K562 (cell line): ENCODE measurements at regions not wholly inside any gene's neighbourhood (a gene's known extent, or its start where the extent isn't known, plus 50 kb on each side); places are given as distances from the start of the nearest gene placed in this dataset.

ENCODE experiments used
- ATF1 ChIP-seq, 2 experiments: fragments of 450-650 bp in 1 of 2; IDR thresholded peaks; 2 replicates each; pipeline ENCODE4 v1.6.1; 2016; ENCODE audit warnings: missing compliant biosample characterization in 1 of 2, missing genetic modification characterization in 1 of 2
- BMI1 ChIP-seq: fragments of 150-350 bp; IDR thresholded peaks from 2 replicates; pipeline ENCODE4 v1.6.1; 2014; ENCODE audit warnings: low read length
- CSDE1 ChIP-seq, 2 experiments: fragments of 450-650 bp; IDR thresholded peaks; 2 replicates each; pipeline ENCODE4 v1.6.1; 2016; ENCODE audit warnings: mild to moderate bottlenecking in 1 of 2
- GATAD2A ChIP-seq: fragments of 450-650 bp; IDR thresholded peaks from 2 replicates; pipeline ENCODE4 v1.6.1; 2017
- GTF2F1 ChIP-seq: IDR thresholded peaks from 2 replicates; pipeline ENCODE4 v1.6.1; 2011; ENCODE audit warnings: low read depth, low read length, improper control_type of control experiment
- HNRNPK ChIP-seq: fragments of 200-400 bp; formaldehyde crosslinking; IDR thresholded peaks from one replicate; pipeline ENCODE4 v1.6.1; 2018; ENCODE audit warnings: mild to moderate bottlenecking, low read depth, low read length; ENCODE audit not compliant: poor library complexity, severe bottlenecking
- HSF4 ChIP-seq: fragments of 250-450 bp; sonication (Bioruptor Pico); IDR thresholded peaks from 2 replicates; pipeline ENCODE4 v2.1.2; 2022; ENCODE audit warnings: mild to moderate bottlenecking, moderate library complexity, borderline replicate concordance
- MCM5 ChIP-seq: fragments of 450-650 bp; IDR thresholded peaks from 2 replicates; pipeline ENCODE4 v1.6.1; 2016; ENCODE audit warnings: low read depth
- POLR2AphosphoS5 ChIP-seq: IDR thresholded peaks from 2 replicates; pipeline ENCODE4 v1.6.1; 2011; ENCODE audit warnings: mild to moderate bottlenecking, low read depth, low read length, moderate library complexity; ENCODE audit not compliant: control insufficient read depth, insufficient read depth
- SIN3B ChIP-seq: fragments of 450-650 bp; IDR thresholded peaks from 2 replicates; pipeline ENCODE4 v1.6.1; 2017; ENCODE audit warnings: low read depth, mild to moderate bottlenecking, moderate library complexity
- YBX1 ChIP-seq: fragments of 450-650 bp; IDR thresholded peaks from 2 replicates; pipeline ENCODE4 v1.7.1; 2016; ENCODE audit warnings: mild to moderate bottlenecking
- ZNF134 ChIP-seq: fragments of 250-450 bp; sonication (Bioruptor Pico); conservative IDR thresholded peaks from 2 replicates; pipeline ENCODE4 v1.4.0; 2020
- TF ChIP-seq, protein P1 (sequence below), 2 experiments: IDR thresholded peaks in 1 of 2; conservative IDR thresholded peaks in 1 of 2; 2 replicates each; pipeline ENCODE4 v1.6.1; 2016; ENCODE audit warnings: low read depth in 2 of 2, mild to moderate bottlenecking in 1 of 2, missing compliant biosample characterization in 1 of 2, missing genetic modification characterization in 1 of 2, moderate library complexity in 1 of 2
- TF ChIP-seq, protein P2 (sequence below), 2 experiments: fragments of 450-650 bp; formaldehyde crosslinking in 1 of 2; IDR thresholded peaks; 2 replicates each; pipeline versions ENCODE4 v1.4.0 to v1.6.1; 2014 to 2020; ENCODE audit warnings: mild to moderate bottlenecking in 2 of 2, borderline replicate concordance in 1 of 2, low read depth in 1 of 2

DNA sequence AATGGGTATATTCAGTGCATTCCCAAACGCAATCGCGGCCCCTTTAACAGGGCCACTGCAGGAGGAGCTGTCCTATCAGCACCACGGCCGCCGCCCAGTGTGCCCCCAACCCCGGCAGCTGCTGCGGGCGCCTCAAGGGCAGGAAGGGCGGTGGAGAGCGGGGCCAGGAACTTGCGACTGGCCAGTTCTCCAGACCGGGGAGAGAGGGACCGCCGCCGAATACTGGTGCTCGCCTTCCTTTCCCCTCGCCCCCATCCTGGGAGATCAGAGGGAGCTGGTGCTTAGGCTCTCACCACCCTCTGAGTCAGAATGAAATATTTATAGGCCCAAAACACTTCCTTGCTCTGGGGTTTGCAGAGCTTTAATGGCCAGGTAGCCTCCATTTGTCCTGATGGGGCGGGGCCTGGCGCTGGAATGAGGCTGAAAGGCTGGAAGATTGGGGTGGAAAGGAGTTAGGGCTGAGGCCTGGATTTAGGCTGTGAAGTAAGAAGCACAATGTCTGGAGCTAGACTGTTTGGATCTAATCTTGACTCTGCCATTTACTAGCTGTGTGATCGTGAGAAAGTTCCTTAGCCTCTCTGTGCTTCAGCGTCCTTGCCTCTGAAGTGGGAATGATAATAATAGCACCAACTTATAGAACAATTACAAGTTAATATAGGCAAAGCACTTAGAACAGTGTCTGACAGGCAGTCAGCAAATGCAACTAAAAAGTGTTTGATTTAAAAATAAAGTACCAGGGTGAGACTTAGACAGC lies 75.5 kb downstream of the NAV1 start (continued):
- TF ChIP-seq, protein P1, sequence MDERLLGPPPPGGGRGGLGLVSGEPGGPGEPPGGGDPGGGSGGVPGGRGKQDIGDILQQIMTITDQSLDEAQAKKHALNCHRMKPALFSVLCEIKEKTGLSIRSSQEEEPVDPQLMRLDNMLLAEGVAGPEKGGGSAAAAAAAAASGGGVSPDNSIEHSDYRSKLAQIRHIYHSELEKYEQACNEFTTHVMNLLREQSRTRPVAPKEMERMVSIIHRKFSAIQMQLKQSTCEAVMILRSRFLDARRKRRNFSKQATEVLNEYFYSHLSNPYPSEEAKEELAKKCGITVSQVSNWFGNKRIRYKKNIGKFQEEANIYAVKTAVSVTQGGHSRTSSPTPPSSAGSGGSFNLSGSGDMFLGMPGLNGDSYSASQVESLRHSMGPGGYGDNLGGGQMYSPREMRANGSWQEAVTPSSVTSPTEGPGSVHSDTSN (CRISPR knock-in tag; IDR thresholded peaks at IDR 0.05; ENCODE audit: low read depth): no peak
- TF ChIP-seq, protein P1 (tag; conservative IDR thresholded peaks at IDR 0.05; ENCODE audit: low read depth): no peak
- TF ChIP-seq HNRNPK (no peak), ZNF134 (CRISPR knock-in tag) (peak; percentile 73), BMI1 (no peak), SIN3B (no peak), MCM5 (no peak), CSDE1 (IDR thresholded peaks at IDR 0.05) (no peak), YBX1 (no peak), GATAD2A (no peak), HSF4 (CRISPR knock-in tag) (no peak), ATF1 (CRISPR knock-in tag; IDR thresholded peaks at IDR 0.05) (no peak), ATF1 (tag; IDR thresholded peaks at IDR 0.05) (no peak), GTF2F1 (no peak), POLR2AphosphoS5 (no peak)
- TF ChIP-seq, protein P2, sequence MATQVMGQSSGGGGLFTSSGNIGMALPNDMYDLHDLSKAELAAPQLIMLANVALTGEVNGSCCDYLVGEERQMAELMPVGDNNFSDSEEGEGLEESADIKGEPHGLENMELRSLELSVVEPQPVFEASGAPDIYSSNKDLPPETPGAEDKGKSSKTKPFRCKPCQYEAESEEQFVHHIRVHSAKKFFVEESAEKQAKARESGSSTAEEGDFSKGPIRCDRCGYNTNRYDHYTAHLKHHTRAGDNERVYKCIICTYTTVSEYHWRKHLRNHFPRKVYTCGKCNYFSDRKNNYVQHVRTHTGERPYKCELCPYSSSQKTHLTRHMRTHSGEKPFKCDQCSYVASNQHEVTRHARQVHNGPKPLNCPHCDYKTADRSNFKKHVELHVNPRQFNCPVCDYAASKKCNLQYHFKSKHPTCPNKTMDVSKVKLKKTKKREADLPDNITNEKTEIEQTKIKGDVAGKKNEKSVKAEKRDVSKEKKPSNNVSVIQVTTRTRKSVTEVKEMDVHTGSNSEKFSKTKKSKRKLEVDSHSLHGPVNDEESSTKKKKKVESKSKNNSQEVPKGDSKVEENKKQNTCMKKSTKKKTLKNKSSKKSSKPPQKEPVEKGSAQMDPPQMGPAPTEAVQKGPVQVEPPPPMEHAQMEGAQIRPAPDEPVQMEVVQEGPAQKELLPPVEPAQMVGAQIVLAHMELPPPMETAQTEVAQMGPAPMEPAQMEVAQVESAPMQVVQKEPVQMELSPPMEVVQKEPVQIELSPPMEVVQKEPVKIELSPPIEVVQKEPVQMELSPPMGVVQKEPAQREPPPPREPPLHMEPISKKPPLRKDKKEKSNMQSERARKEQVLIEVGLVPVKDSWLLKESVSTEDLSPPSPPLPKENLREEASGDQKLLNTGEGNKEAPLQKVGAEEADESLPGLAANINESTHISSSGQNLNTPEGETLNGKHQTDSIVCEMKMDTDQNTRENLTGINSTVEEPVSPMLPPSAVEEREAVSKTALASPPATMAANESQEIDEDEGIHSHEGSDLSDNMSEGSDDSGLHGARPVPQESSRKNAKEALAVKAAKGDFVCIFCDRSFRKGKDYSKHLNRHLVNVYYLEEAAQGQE (IDR thresholded peaks at IDR 0.05; ENCODE audit: borderline replicate concordance): peak; percentile 100
- TF ChIP-seq, protein P2 (CRISPR knock-in tag; IDR thresholded peaks at IDR 0.05; ENCODE audit: low read depth): peak; percentile 98
